Retinal pigment epithelial cell (primary cell): ENCODE measurements at regions not wholly inside any gene's neighbourhood (a gene's known extent, or its start where the extent isn't known, plus 50 kb on each side); places are given as distances from the start of the nearest gene placed in this dataset.

Experiments used
- DNase-seq: peaks from one replicate; pipeline ENCODE4 v3.0.0-alpha.2; 2010; ENCODE audit warnings: low read depth
- H3K4me3 ChIP-seq: 2 replicates; pipeline ENCODE4 v1.5.1; 2011; ENCODE audit warnings: mild to moderate bottlenecking, low read length, control low read depth, moderate library complexity
- CTCF ChIP-seq: conservative IDR thresholded peaks from 2 replicates; pipeline ENCODE4 v1.5.1; 2011; ENCODE audit warnings: low read depth, low read length, control low read depth, inconsistent platforms

GRCh38 chr10:85508159-85508558 is 858.4 kb downstream of the GRID1 start:
- H3K4me3 ChIP-seq, result no peak overlapping the region
- no peak for TF ChIP-seq CTCF
- no peak for DNase-seq

GRCh38 chr10:85510682-85511081 is 855.9 kb downstream of the GRID1 start:
- no peak for TF ChIP-seq CTCF
- no peak overlapping the region for H3K4me3 ChIP-seq
- DNase-seq, result no peak

GRCh38 chr10:85513436-85513835 is 853.2 kb downstream of the GRID1 start:
- DNase-seq, result no peak
- TF ChIP-seq CTCF, result no peak
- H3K4me3 ChIP-seq, result no peak overlapping the region

GRCh38 chr10:85515316-85515715 is 851.3 kb downstream of the GRID1 start:
- H3K4me3 ChIP-seq, result no peak overlapping the region
- DNase-seq, result no peak
- TF ChIP-seq CTCF, result no peak

- TF ChIP-seq CTCF, result no peak
- no peak overlapping the region for H3K4me3 ChIP-seq
- no peak for DNase-seq
These were observed 842.5 kb downstream of the GRID1 start for GRCh38 chr10:85524001-85524666.

GRCh38 chr10:85527616-85528317 is 838.8 kb downstream of the GRID1 start:
- H3K4me3 ChIP-seq, result no peak overlapping the region
- TF ChIP-seq CTCF, result no peak
- DNase-seq, result no peak

- no peak overlapping the region for H3K4me3 ChIP-seq
- no peak for DNase-seq
- no peak for TF ChIP-seq CTCF
These were observed 838.3 kb downstream of the GRID1 start for GRCh38 chr10:85528318-85528652.
